ENCODE measurements at regions not wholly inside any gene's neighbourhood (a gene's known extent, or its start where the extent isn't known, plus 50 kb on each side); places are given as distances from the start of the nearest gene placed in this dataset.
"Not testable (repeated sequence)": the region's sequence is repeated elsewhere in the genome, so short reads cannot be mapped to it uniquely, and the experiment has no call there.

GRCh38 chr16:18190179-18190578 is 146.4 kb downstream of the NPIPA8 start:
- H3K36me3 Mint-ChIP-seq, H3K4me1 Mint-ChIP-seq, DNase-seq, H3K9me3 Mint-ChIP-seq, H3K4me3 Mint-ChIP-seq, POLR2A ChIA-PET, ATAC-seq, H3K27ac Mint-ChIP-seq, H3K27me3 Mint-ChIP-seq: not testable (repeated sequence)

- DNase-seq, H3K36me3 Mint-ChIP-seq, ATAC-seq, H3K9me3 Mint-ChIP-seq, POLR2A ChIA-PET, H3K4me3 Mint-ChIP-seq, H3K4me1 Mint-ChIP-seq, H3K27me3 Mint-ChIP-seq, H3K27ac Mint-ChIP-seq: not testable (repeated sequence)
Measured at GRCh38 chr16:18184755-18185154, 151.8 kb downstream of the NPIPA8 start.

DNA sequence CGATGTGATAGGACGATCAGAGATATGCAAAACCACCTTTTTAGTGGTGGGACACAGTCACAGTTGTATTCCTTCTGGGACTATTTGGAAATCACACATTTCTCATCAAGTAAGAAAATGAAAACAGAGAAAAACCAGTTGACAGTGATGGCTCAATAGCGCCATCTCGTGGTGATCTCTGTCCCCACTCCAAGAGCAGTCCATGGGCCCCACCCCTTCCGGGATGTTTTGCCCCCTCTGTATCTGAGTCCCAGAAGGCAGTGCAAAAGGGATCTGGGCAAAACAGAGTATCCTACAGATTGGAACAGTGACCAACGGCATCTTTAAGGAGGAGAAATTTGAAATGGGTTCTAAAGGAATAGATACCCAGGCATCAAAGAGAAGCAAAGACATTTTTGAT is 155.5 kb downstream of the NPIPA8 start:
- POLR2A ChIA-PET, H3K27me3 Mint-ChIP-seq, H3K4me1 Mint-ChIP-seq, ATAC-seq, H3K36me3 Mint-ChIP-seq, H3K9me3 Mint-ChIP-seq, H3K4me3 Mint-ChIP-seq, DNase-seq, H3K27ac Mint-ChIP-seq: not testable (repeated sequence)

GRCh38 chr16:18173945-18174497 is 162.5 kb downstream of the NPIPA8 start:
- H3K9me3 Mint-ChIP-seq, H3K4me3 Mint-ChIP-seq, H3K36me3 Mint-ChIP-seq, POLR2A ChIA-PET, H3K27me3 Mint-ChIP-seq, DNase-seq, H3K4me1 Mint-ChIP-seq, ATAC-seq, H3K27ac Mint-ChIP-seq: not testable (repeated sequence)

DNA sequence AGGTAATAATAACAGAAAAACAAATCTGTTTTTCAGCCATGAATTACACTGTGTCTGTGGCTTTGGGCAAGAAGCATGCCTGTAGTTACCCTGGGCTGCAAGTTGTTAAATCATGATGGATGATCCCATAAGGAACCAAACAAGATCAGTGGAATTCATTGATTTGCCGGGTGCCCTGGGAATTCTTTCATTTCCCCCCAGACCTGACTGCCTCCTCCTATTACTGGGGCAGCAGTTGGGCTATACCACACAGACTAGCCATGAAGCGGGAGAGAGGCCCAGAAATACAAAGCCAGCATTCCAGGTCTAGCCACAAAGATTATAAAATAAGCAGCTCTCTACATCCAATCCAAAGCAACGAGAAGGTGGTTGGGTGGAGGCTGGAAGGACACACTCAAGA is 174.2 kb downstream of the NPIPA8 start:
- peaks cover 4 to 27% (median 6%) of the 10 kb centered on the region in 5 donors for H3K27me3 Mint-ChIP-seq
- DNase-seq, H3K9me3 Mint-ChIP-seq, ATAC-seq, POLR2A ChIA-PET, H3K27ac Mint-ChIP-seq, H3K36me3 Mint-ChIP-seq, H3K4me1 Mint-ChIP-seq, H3K4me3 Mint-ChIP-seq: not testable (repeated sequence)

GRCh38 chr16:18161224-18161623 is 175.3 kb downstream of the NPIPA8 start:
- ATAC-seq, H3K36me3 Mint-ChIP-seq, POLR2A ChIA-PET, H3K9me3 Mint-ChIP-seq, DNase-seq, H3K27ac Mint-ChIP-seq, H3K4me1 Mint-ChIP-seq, H3K4me3 Mint-ChIP-seq: not testable (repeated sequence)
- peaks cover 4 to 31% (median 6%) of the 10 kb centered on the region in 5 donors for H3K27me3 Mint-ChIP-seq

DNA sequence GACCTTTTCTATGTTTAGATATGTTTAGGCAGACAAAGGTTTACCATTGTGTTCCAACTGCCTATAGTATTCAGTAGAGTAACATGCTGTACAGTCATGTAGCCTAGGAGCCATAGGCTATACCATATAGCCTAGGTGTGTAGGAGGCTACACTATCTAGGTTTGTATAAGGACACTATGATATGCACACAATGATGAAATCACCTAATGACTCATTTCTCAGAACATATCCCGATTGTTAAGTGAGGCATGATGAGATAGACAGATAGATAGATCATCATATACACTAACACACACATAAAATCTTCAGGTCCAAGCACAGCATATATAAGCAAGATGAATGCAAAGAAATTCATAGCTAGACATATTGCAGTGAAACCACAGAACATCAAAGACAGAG is 177.4 kb downstream of the NPIPA8 start:
- H3K27ac Mint-ChIP-seq, POLR2A ChIA-PET, H3K4me1 Mint-ChIP-seq, ATAC-seq, DNase-seq, H3K9me3 Mint-ChIP-seq, H3K36me3 Mint-ChIP-seq, H3K4me3 Mint-ChIP-seq: not testable (repeated sequence)
- peaks cover 3 to 31% (median 4%) of the 10 kb centered on the region in 5 donors for H3K27me3 Mint-ChIP-seq

DNA sequence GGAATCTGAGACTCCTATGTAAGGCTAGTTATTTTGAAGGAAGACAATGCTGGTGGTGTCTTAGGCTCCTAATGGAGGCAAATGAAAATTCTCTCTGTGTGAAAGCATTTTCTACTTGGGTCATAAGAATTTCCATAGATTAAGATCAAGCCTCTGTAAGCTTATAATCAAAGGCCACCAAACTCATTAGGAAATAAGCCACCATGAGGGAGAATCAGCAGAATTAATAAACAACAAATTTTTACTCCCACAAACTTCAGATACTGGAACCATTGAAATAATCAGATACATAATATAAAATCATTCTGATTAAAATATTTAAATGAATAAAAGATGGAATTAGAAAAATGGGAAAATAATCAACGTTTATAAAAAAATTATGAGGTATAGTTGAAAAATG is 178.7 kb downstream of the NPIPA8 start:
- H3K27ac Mint-ChIP-seq, H3K4me1 Mint-ChIP-seq, H3K36me3 Mint-ChIP-seq, ATAC-seq, H3K9me3 Mint-ChIP-seq, DNase-seq, POLR2A ChIA-PET, H3K4me3 Mint-ChIP-seq: not testable (repeated sequence)
- peaks cover 3 to 31% (median 4%) of the 10 kb centered on the region in 5 donors for H3K27me3 Mint-ChIP-seq

DNA sequence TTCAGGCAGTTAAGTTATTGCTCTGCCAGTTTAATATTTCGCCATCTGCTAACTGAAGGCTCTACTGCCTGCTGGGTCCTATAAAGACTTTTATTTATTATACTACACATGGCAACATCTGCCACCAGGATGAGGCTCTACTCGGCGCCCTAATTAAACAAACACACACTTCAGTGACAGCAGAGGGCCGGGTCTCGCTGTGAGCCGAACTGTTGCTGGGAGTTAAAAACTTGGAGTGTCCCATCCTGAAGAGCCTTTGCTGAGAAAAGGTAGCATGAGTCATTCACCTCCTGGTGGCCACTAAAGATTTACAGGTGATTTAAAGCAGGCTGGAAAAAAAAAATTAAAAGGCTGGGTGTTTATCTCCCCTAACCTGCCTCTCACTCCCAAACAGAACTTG is 183.7 kb downstream of the NPIPA8 start:
- not testable (repeated sequence) for ATAC-seq, H3K27ac Mint-ChIP-seq

GRCh38 chr16:18148132-18148531 is 188.4 kb downstream of the NPIPA8 start:
- H3K36me3 Mint-ChIP-seq, POLR2A ChIA-PET, ATAC-seq: not testable (repeated sequence)

More for the DNA sequence above, 183.7 kb downstream of the NPIPA8 start:
- H3K9me3 Mint-ChIP-seq, POLR2A ChIA-PET, H3K36me3 Mint-ChIP-seq, DNase-seq, H3K4me1 Mint-ChIP-seq, H3K4me3 Mint-ChIP-seq: not testable (repeated sequence)
- peaks cover 3 to 17% (median 10%) of the 10 kb centered on the region in 5 donors for H3K27me3 Mint-ChIP-seq

DNA sequence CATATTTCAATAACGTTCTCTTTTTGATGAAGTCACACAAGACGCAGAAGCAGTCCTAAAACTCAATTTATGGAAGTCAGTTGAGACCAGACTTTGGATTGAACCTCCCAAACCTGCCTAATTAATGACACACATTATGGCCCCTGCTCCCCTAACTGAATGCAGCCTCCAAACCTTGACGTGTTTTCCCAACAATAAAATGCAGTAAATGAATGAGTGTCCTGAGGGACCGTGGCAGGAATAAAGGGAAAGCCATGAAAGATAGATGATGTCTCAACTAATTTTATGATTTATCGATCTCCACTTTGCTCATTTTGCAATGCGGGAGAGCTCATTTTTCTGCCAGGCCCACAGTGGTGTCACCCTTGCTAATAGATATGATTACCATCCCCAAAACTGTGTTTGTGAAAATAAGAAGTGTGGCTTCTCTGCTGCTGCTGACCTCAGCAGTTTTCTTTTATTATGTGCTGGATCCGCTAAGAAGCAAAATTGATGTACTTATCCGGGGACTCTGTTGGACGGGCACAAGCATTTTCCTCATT is 189.9 kb downstream of the NPIPA8 start:
- H3K36me3 Mint-ChIP-seq, H3K9me3 Mint-ChIP-seq, H3K4me3 Mint-ChIP-seq, H3K4me1 Mint-ChIP-seq, H3K27me3 Mint-ChIP-seq, ATAC-seq, DNase-seq, POLR2A ChIA-PET, H3K27ac Mint-ChIP-seq: not testable (repeated sequence)

More at GRCh38 chr16:18148132-18148531, 188.4 kb downstream of the NPIPA8 start:
- H3K4me1 Mint-ChIP-seq, H3K27me3 Mint-ChIP-seq, DNase-seq, H3K4me3 Mint-ChIP-seq, H3K27ac Mint-ChIP-seq, H3K9me3 Mint-ChIP-seq: not testable (repeated sequence)

GRCh38 chr16:18142066-18142465 is 194.5 kb downstream of the NPIPA8 start:
- DNase-seq, POLR2A ChIA-PET, H3K4me3 Mint-ChIP-seq, H3K9me3 Mint-ChIP-seq, H3K36me3 Mint-ChIP-seq, ATAC-seq, H3K27ac Mint-ChIP-seq, H3K27me3 Mint-ChIP-seq, H3K4me1 Mint-ChIP-seq: not testable (repeated sequence)

GRCh38 chr16:18136288-18136687 is 200.2 kb downstream of the NPIPA8 start:
- H3K4me3 Mint-ChIP-seq, H3K9me3 Mint-ChIP-seq, POLR2A ChIA-PET, DNase-seq, ATAC-seq, H3K27ac Mint-ChIP-seq, H3K36me3 Mint-ChIP-seq, H3K27me3 Mint-ChIP-seq, H3K4me1 Mint-ChIP-seq: not testable (repeated sequence)

DNA sequence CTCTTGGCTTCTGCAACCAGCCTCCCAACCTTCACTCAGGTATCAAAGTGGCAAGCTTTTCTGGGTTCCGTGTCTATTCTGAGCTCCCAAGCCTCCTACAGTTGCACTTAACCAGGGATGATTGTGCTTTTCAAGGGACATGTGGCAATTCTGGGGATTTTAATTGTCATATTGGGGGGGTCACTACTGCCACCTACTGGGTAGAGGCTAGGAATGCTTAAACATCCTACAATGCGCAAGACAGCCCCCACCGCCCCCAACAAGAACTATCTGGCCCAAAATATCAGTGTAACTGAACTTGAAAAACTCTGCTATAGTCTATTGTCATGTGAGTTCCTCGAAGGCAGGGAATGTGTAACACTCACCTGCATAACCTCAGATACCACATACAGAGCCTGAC is 201.5 kb downstream of the NPIPA8 start:
- ATAC-seq, H3K9me3 Mint-ChIP-seq, POLR2A ChIA-PET, H3K36me3 Mint-ChIP-seq, H3K4me3 Mint-ChIP-seq, H3K27ac Mint-ChIP-seq, DNase-seq, H3K4me1 Mint-ChIP-seq, H3K27me3 Mint-ChIP-seq: not testable (repeated sequence)

Data from naive thymus-derived CD8-positive, alpha-beta T cell (primary cell).